ENCODE measurements at regions not wholly inside any gene's neighbourhood (a gene's known extent, or its start where the extent isn't known, plus 50 kb on each side); places are given as distances from the start of the nearest gene placed in this dataset.

GRCh38 chr18:51382081-51382480 is 184.6 kb upstream of the MEX3C start:
- TF ChIP-seq CTCF (IDR thresholded peaks at IDR 0.05), result no peak
- ATAC-seq (ENCODE audit: insufficient number of reproducible peaks, low FRiP score, low read depth) (no peak), DNase-seq (ENCODE audit: low spot score) (no peak)
- H3K36me3 ChIP-seq, result no peaks in the 10 kb centered on the region
- no peak overlapping the region for H3K27ac ChIP-seq
- peaks cover 0 to 5% of the 10 kb centered on the region in 2 donors for H3K4me1 ChIP-seq (ENCODE audit: control insufficient read depth in 1 of 2, low read depth in 2 of 2)
- H3K9me3 ChIP-seq, result no peaks in the 10 kb centered on the region
- no peaks in the 10 kb centered on the region for H3K27me3 ChIP-seq (replicated peaks; ENCODE audit: insufficient read depth)
- H3K4me3 ChIP-seq, result no peak overlapping the region

DNA sequence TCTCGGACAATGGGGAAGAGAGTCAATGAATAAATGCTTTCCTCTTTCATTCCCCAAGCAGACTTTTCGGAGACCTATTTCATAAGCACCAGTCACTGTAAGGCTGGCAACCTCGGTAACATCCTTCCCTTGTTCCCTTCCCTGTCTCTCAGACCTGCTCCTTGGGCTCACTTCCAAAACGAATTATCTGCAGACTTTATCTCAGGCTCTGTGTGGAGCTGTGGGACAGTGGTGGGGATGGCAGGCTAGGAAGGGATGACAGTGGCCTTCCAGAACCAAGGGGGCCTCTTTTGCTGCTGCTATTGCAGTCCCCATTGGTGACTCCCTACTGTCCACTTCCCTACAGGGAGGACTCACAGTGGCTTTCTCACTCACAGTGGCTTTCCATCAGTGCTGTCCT is 185.6 kb upstream of the MEX3C start:
- Histone ChIP-seq H3K4me1 (ENCODE audit: control insufficient read depth in 1 of 2, low read depth in 2 of 2) (peaks cover 0 to 5% of the 10 kb centered on the region in 2 donors), H3K4me3 (no peak overlapping the region), H3K27ac (no peak overlapping the region), H3K36me3 (no peaks in the 10 kb centered on the region), H3K27me3 (replicated peaks; ENCODE audit: insufficient read depth) (no peaks in the 10 kb centered on the region), H3K9me3 (no peaks in the 10 kb centered on the region)
- TF ChIP-seq CTCF (IDR thresholded peaks at IDR 0.05), result no peak
- DNase-seq (ENCODE audit: low spot score), result no peak
- ATAC-seq (ENCODE audit: insufficient number of reproducible peaks, low FRiP score, low read depth), result no peak

DNA sequence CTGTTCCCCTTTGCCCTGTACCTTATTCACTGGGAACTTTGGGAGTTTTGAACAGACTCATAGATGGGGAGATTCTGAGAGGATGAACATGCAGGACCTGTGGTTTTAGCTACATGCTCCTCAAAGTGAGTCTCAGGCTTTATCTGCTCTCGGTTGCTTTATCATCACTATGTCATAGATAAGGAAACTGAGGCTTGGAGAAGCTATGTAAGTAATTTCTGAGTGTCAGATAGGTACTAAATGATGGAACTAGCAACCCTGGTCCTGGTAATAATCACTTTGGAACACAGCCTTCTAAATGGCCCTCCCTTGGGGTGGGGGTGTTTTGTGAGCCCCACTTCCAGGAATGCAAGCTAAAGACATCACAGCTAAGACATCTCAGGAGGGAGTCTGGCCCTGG is 186.2 kb upstream of the MEX3C start:
- ATAC-seq (ENCODE audit: insufficient number of reproducible peaks, low FRiP score, low read depth) (no peak), DNase-seq (ENCODE audit: low spot score) (no peak)
- peaks cover 0 to 5% of the 10 kb centered on the region in 2 donors for H3K4me1 ChIP-seq (ENCODE audit: control insufficient read depth in 1 of 2, low read depth in 2 of 2)
- H3K27me3 ChIP-seq (replicated peaks; ENCODE audit: insufficient read depth), result no peaks in the 10 kb centered on the region
- H3K4me3 ChIP-seq, result no peak overlapping the region
- no peaks in the 10 kb centered on the region for H3K9me3 ChIP-seq
- no peaks in the 10 kb centered on the region for H3K36me3 ChIP-seq
- TF ChIP-seq CTCF (IDR thresholded peaks at IDR 0.05), result no peak
- no peak overlapping the region for H3K27ac ChIP-seq

GRCh38 chr18:51385270-51385669 is 187.8 kb upstream of the MEX3C start:
- TF ChIP-seq CTCF (IDR thresholded peaks at IDR 0.05), result no peak
- DNase-seq (ENCODE audit: low spot score) (no peak), ATAC-seq (ENCODE audit: insufficient number of reproducible peaks, low FRiP score, low read depth) (no peak)
- Histone ChIP-seq H3K4me3 (no peak overlapping the region), H3K27ac (no peak overlapping the region), H3K27me3 (replicated peaks; ENCODE audit: insufficient read depth) (no peaks in the 10 kb centered on the region), H3K36me3 (no peaks in the 10 kb centered on the region), H3K9me3 (no peaks in the 10 kb centered on the region), H3K4me1 (ENCODE audit: control insufficient read depth in 1 of 2, low read depth in 2 of 2) (peaks cover 0 to 5% of the 10 kb centered on the region in 2 donors)

DNA sequence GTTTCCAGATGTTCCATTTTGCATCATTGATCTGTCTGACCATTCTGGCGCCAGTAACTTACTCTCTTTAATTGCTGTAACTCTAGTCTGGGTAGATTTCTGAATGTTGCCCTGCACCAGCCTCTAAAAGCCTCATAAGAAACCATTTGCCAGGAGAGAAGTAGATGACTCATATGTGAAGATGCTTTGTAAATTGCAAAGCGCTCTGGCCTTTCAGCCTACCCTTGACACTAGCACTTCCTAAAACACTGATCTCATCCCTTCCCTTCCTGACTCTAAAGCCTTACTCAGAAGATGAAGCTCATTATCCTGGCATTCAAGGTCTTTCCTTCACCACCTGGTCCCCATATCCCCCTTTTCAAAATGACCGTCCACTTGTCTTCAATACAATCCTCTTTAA is 193.2 kb upstream of the MEX3C start:
- H3K4me1 ChIP-seq (ENCODE audit: control insufficient read depth in 1 of 2, low read depth in 2 of 2), result no peaks in the 10 kb centered on the region
- no peak for TF ChIP-seq CTCF (IDR thresholded peaks at IDR 0.05)
- H3K9me3 ChIP-seq, result no peaks in the 10 kb centered on the region

More for the DNA sequence above, 193.2 kb upstream of the MEX3C start:
- no peak overlapping the region for H3K27ac ChIP-seq
- no peak overlapping the region for H3K4me3 ChIP-seq
- ATAC-seq (ENCODE audit: insufficient number of reproducible peaks, low FRiP score, low read depth), result no peak
- H3K36me3 ChIP-seq, result no peaks in the 10 kb centered on the region
- no peak for DNase-seq (ENCODE audit: low spot score)
- no peaks in the 10 kb centered on the region for H3K27me3 ChIP-seq (replicated peaks; ENCODE audit: insufficient read depth)

Data from thoracic aorta (tissue), 2 donors.